K562 (cell line): ENCODE measurements at regions not wholly inside any gene's neighbourhood (a gene's known extent, or its start where the extent isn't known, plus 50 kb on each side); places are given as distances from the start of the nearest gene placed in this dataset.

ENCODE experiments used
- ATF7 ChIP-seq: fragments of 450-650 bp; IDR thresholded peaks from 2 replicates; pipeline ENCODE4 v1.7.1; 2014; ENCODE audit warnings: mild to moderate bottlenecking, moderate library complexity
- CBX5 ChIP-seq: IDR thresholded peaks from 2 replicates; pipeline ENCODE4 v1.6.1; 2014; ENCODE audit warnings: low read depth, borderline replicate concordance
- GABPA ChIP-seq: fragments of 200-800 bp; sonication (Bioruptor generic); conservative IDR thresholded peaks from 2 replicates; pipeline ENCODE4 v1.6.1; 2016; ENCODE audit warnings: low read depth, missing genetic modification characterization, missing compliant biosample characterization
- NBN ChIP-seq: fragments of 450-650 bp; IDR thresholded peaks from 2 replicates; pipeline ENCODE4 v1.6.1; 2016; ENCODE audit warnings: low read depth, mild to moderate bottlenecking
- SNIP1 ChIP-seq: fragments of 450-650 bp; IDR thresholded peaks from 2 replicates; pipeline ENCODE4 v1.7.1; 2017; ENCODE audit warnings: low read depth, mild to moderate bottlenecking
- ZNF174 ChIP-seq: fragments of 250-450 bp; sonication (Bioruptor Pico); IDR thresholded peaks from 2 replicates; pipeline ENCODE4 v1.4.0; 2020; ENCODE audit warnings: mild to moderate bottlenecking
- TF ChIP-seq, protein P1 (sequence below): IDR thresholded peaks from 2 replicates; pipeline ENCODE4 v1.6.1; 2016; ENCODE audit warnings: missing genetic modification characterization, missing compliant biosample characterization

DNA sequence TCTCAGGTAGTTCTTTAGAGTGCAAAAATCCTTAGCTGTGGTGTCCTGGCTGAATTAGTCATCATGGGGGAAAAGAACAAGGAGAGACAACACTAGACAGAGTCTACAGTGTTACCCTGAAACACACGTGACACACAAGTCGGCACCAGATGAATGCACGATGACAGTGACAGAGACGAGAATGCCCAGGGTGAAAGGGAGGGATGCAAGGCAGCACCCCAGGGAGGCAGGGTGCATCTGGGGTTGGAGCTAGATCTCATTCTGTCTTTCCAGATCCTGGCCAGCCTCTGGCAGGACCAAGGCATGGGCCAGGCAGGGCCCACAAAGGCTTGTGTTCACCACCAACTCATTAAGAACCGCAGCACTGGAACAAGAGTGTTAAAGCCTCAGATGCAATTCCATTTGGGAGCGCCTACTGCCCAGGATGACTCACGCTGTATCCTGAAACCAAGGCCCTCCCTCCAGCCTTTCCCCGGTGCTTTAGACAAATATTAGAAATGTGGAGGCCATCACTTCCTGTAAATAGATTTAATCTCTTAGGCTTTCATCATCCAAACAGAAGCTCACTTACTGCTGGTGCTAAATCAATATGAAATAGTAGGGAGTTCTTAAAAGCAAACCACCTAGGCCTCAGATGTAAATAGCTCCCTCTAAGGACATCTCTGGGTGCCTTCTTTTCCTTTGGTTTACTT lies 56.1 kb downstream of the IRX2 start:
- no peak for TF ChIP-seq ZNF174
- no peak for TF ChIP-seq GABPA
- no peak for TF ChIP-seq SNIP1
- TF ChIP-seq ATF7: no peak
- no peak for TF ChIP-seq NBN
- no peak for TF ChIP-seq CBX5
- TF ChIP-seq, protein P1, sequence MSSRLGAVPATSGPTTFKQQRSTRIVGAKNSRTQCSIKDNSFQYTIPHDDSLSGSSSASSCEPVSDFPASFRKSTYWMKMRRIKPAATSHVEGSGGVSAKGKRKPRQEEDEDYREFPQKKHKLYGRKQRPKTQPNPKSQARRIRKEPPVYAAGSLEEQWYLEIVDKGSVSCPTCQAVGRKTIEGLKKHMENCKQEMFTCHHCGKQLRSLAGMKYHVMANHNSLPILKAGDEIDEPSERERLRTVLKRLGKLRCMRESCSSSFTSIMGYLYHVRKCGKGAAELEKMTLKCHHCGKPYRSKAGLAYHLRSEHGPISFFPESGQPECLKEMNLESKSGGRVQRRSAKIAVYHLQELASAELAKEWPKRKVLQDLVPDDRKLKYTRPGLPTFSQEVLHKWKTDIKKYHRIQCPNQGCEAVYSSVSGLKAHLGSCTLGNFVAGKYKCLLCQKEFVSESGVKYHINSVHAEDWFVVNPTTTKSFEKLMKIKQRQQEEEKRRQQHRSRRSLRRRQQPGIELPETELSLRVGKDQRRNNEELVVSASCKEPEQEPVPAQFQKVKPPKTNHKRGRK (tag): no peak
